HEK293 (cell line): ENCODE measurements at regions not wholly inside any gene's neighbourhood (a gene's known extent, or its start where the extent isn't known, plus 50 kb on each side); places are given as distances from the start of the nearest gene placed in this dataset.

ENCODE experiments used
- CTCF ChIP-seq: fragments of 450-650 bp; formaldehyde crosslinking; IDR thresholded peaks from 2 replicates; pipeline ENCODE4 v1.5.1; 2016; ENCODE audit warnings: missing biosample characterization, missing genetic modification characterization
- INSM2 ChIP-seq: fragments of 450-650 bp; formaldehyde crosslinking; IDR thresholded peaks from 2 replicates; pipeline ENCODE4 v1.5.1; 2016; ENCODE audit warnings: missing biosample characterization, missing genetic modification characterization
- PRDM1 ChIP-seq: fragments of 450-650 bp; formaldehyde crosslinking; IDR thresholded peaks from 2 replicates; pipeline ENCODE4; 2016; ENCODE audit warnings: missing biosample characterization, missing genetic modification characterization
- PRDM2 ChIP-seq: fragments of 450-650 bp; formaldehyde crosslinking; IDR thresholded peaks from 2 replicates; pipeline ENCODE4 v1.5.1; 2016; ENCODE audit warnings: missing biosample characterization, missing genetic modification characterization, borderline replicate concordance
- REST ChIP-seq: fragments of 450-650 bp; formaldehyde crosslinking; IDR thresholded peaks from 2 replicates; pipeline ENCODE4 v1.5.1; 2016; ENCODE audit warnings: missing biosample characterization, missing genetic modification characterization
- ZEB2 ChIP-seq: fragments of 450-650 bp; formaldehyde crosslinking; IDR thresholded peaks from 2 replicates; pipeline ENCODE4 v1.5.1; 2016; ENCODE audit warnings: missing biosample characterization, missing genetic modification characterization
- ZNF473 ChIP-seq: fragments of 450-650 bp; formaldehyde crosslinking; IDR thresholded peaks from 2 replicates; pipeline ENCODE4 v1.5.1; 2017; ENCODE audit warnings: missing biosample characterization, missing genetic modification characterization
- ZNF529 ChIP-seq: fragments of 450-650 bp; formaldehyde crosslinking; IDR thresholded peaks from 2 replicates; pipeline ENCODE4 v1.5.1; 2017; ENCODE audit warnings: missing genetic modification characterization, missing biosample characterization; ENCODE audit not compliant: insufficient replicate concordance

- TF ChIP-seq PRDM2 (tag by site-specific recombination) (no peak), CTCF (tag by site-specific recombination) (no peak), INSM2 (no peak), REST (tag by site-specific recombination) (no peak), ZNF529 (no peak), PRDM1 (no peak), ZNF473 (no peak), ZEB2 (tag by site-specific recombination) (no peak)
Measured at GRCh38 chr20:10976051-10976450, 302.3 kb upstream of the JAG1 start.
